ENCODE measurements at regions not wholly inside any gene's neighbourhood (a gene's known extent, or its start where the extent isn't known, plus 50 kb on each side); places are given as distances from the start of the nearest gene placed in this dataset.

- TF ChIP-seq CTCF (IDR thresholded peaks at IDR 0.05) (no peak), POLR2A (IDR thresholded peaks at IDR 0.05) (no peak)
These were observed 125.2 kb downstream of the PAPOLA start for GRCh38 chr14:96627386-96627785.

Measured in body of pancreas (tissue), 4 donors.